B cell (primary cell): ENCODE measurements at regions not wholly inside any gene's neighbourhood (a gene's known extent, or its start where the extent isn't known, plus 50 kb on each side); places are given as distances from the start of the nearest gene placed in this dataset.
A peak's percentile ranks its signal among the peaks of the same experiment; 100 is the strongest.

ENCODE experiments used
- ATAC-seq: fragments of 200-7000 bp; cut with Tn5 transposase; one replicate; pipeline ENCODE4 v1.10.0; 2021; ENCODE audit warnings: low read depth, mild to moderate bottlenecking, moderate number of reproducible peaks, moderate library complexity
- CTCF ChIA-PET: fragments of 350-600 bp; sonication (Branson Sonifier 250); formaldehyde crosslinking; loops from one replicate; lab custom pipeline; 2021; ENCODE audit warnings: antibody characterized with exemption, inconsistent platforms; lab: Charles Lee
- POLR2A ChIA-PET: fragments of 350-600 bp; sonication (Branson Sonifier 250); formaldehyde crosslinking; loops from one replicate; lab custom pipeline; 2021; ENCODE audit warnings: antibody characterized with exemption; lab: Charles Lee
- DNase-seq: peaks from one replicate; pipeline ENCODE4 v3.0.0; 2013
- H2AFZ ChIP-seq: 2 replicates; pipeline ENCODE4 v1.6.1; 2012; ENCODE audit warnings: mild to moderate bottlenecking, low read depth, low read length; ENCODE audit not compliant: insufficient read depth, poor library complexity, severe bottlenecking
- H3K27ac ChIP-seq, 2 donors: 1 replicate in 1 of 2; 2 replicates in 1 of 2; pipeline ENCODE4 v1.5.1; 2012 to 2013; ENCODE audit warnings: low read length in 2 of 2, mild to moderate bottlenecking in 2 of 2, moderate library complexity in 1 of 2
- H3K27me3 ChIP-seq, 4 experiments: fragments of 200-600 bp in 1 of 4; sonication (generic) in 1 of 4; replicated peaks in 1 of 4; 1 replicate in 2 of 4; 2 replicates in 2 of 4; pipeline versions ENCODE4 v1.6.1 to v1.7.0; 2013 to 2016; ENCODE audit warnings: low read length in 3 of 4, mild to moderate bottlenecking in 2 of 4, mixed read lengths in 1 of 4, moderate library complexity in 1 of 4; ENCODE audit not compliant: insufficient read depth in 4 of 4, control insufficient read depth in 3 of 4; ENCODE audit errors: control extremely low read depth in 1 of 4
- H3K36me3 ChIP-seq, 2 experiments: replicated peaks in 1 of 2; 1 replicate in 1 of 2; 2 replicates in 1 of 2; pipeline versions ENCODE4 v1.6.1 to v1.7.1; 2013; ENCODE audit warnings: low read length in 1 of 2; ENCODE audit not compliant: insufficient read depth in 2 of 2, control insufficient read depth in 1 of 2; ENCODE audit errors: control extremely low read depth in 1 of 2, extremely low read depth in 1 of 2
- H3K4me1 ChIP-seq, 2 donors: fragments of 200-600 bp in 1 of 2; sonication (generic) in 1 of 2; 1 replicate in 1 of 2; 2 replicates in 1 of 2; pipeline versions ENCODE4 v1.5.1 to v1.6.1; 2013 to 2017; ENCODE audit warnings: low read length in 2 of 2; ENCODE audit not compliant: control insufficient read depth in 2 of 2, insufficient read depth in 2 of 2
- H3K4me2 ChIP-seq: replicated peaks from 2 replicates; pipeline ENCODE3; 2012; ENCODE audit warnings: mild to moderate bottlenecking, low read depth, low read length; ENCODE audit not compliant: poor library complexity, severe bottlenecking
- H3K4me3 ChIP-seq, 5 experiments: fragments of 200-600 bp in 1 of 5; sonication (generic) in 1 of 5; 1 replicate in 3 of 5; 2 replicates in 2 of 5; pipeline versions ENCODE4 v1.5.1 to v1.7.0; 2011 to 2016; ENCODE audit warnings: low read length in 4 of 5, mild to moderate bottlenecking in 4 of 5, low read depth in 2 of 5, control low read depth in 1 of 5, moderate library complexity in 1 of 5; ENCODE audit not compliant: insufficient read depth in 1 of 5; ENCODE audit errors: control extremely low read depth in 1 of 5, extremely low read depth in 1 of 5
- H3K79me2 ChIP-seq: fragments of 200-600 bp; sonication (generic); one replicate; pipeline ENCODE4 v1.6.0; 2016; ENCODE audit warnings: low read length; ENCODE audit not compliant: control insufficient read depth, insufficient read depth
- H3K9ac ChIP-seq: fragments of 200-600 bp; sonication (generic); 2 replicates; pipeline ENCODE4 v1.6.1; 2017; ENCODE audit warnings: mild to moderate bottlenecking, low read length, moderate library complexity
- H3K9me3 ChIP-seq, 3 donors: one replicate each; pipeline versions ENCODE4 v1.6.1 to v1.7.1; 2013; ENCODE audit warnings: low read length in 2 of 3; ENCODE audit not compliant: control insufficient read depth in 2 of 3, insufficient read depth in 1 of 3; ENCODE audit errors: control extremely low read depth in 1 of 3
- H4K20me1 ChIP-seq: 2 replicates; pipeline ENCODE4 v1.6.0; 2012; ENCODE audit warnings: mild to moderate bottlenecking, low read length; ENCODE audit not compliant: insufficient read depth, control insufficient read depth, poor library complexity, severe bottlenecking
- H3K27ac Mint-ChIP-seq: one replicate; pipeline ENCODE4 v1.8.0; 2021; ENCODE audit warnings: mixed read lengths
- H3K27me3 Mint-ChIP-seq: one replicate; pipeline ENCODE4 v1.8.0; 2021; ENCODE audit warnings: mixed read lengths
- H3K4me1 Mint-ChIP-seq: one replicate; pipeline ENCODE4 v1.8.0; 2021; ENCODE audit warnings: mixed read lengths
- H3K4me3 Mint-ChIP-seq: one replicate; pipeline ENCODE4 v1.8.0; 2021; ENCODE audit warnings: mixed read lengths
- H3K9me3 Mint-ChIP-seq: one replicate; pipeline ENCODE4 v1.8.0; 2022; ENCODE audit warnings: mixed read lengths; ENCODE audit not compliant: insufficient read depth
- CTCF ChIP-seq: fragments of 200-600 bp; IDR thresholded peaks from one replicate; pipeline ENCODE4 v1.8.0; 2022; ENCODE audit warnings: antibody characterized with exemption, mild to moderate bottlenecking
- EZH2 ChIP-seq: IDR thresholded peaks from 2 replicates; pipeline ENCODE4 v1.6.1; 2012; ENCODE audit warnings: borderline replicate concordance, low read depth, mild to moderate bottlenecking, moderate library complexity, low read length; ENCODE audit not compliant: insufficient read depth, poor library complexity, severe bottlenecking
- WGBS: methylation state at CpG from one replicate; pipeline ENCODE4 v1.1.5; 2013; ENCODE audit warnings: missing lambda C conversion rate; ENCODE audit not compliant: insufficient coverage; 5-methylcytosine and 5-hydroxymethylcytosine counted together
- intact Hi-C: fragments of 100-400 bp; cut with micrococcal nuclease; formaldehyde crosslinking; loops from one replicate; pipeline ENCODE4 v1.10.0; 2022

DNA sequence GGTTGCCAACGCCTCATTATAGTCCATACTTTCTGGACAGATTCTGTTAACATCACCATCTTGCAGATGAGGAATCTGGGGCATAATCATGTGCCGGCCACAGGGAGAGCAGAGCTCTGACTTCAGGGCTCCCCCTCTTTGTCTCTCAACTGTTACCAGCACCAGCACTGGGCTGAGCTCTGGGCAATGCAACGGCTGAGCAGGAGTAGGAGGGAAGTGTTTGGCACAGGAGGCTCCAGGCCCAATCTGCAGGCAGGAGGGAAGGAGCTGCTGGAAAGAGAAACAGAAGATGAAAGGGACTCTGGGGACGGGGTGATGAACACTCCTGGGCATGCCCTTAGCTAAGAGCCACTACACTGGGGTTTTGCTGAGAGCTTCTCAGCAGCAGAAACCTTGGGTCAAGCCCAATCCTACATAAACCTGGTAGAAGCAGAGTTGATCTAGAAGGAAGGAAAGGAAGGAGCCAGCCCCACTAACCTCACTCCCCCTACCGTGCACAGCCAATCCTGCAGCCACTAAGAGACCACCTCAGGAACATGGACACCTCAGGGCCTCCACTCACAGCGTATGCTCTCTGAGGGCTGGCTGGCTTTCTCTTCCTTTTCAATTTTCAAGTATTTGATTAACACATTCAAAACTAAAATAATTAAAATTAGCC, 73.1 kb upstream of the SPATA12 start:
- DNase-seq: no peak
- no peaks in the 10 kb centered on the region for H3K9me3 Mint-ChIP-seq
- Histone ChIP-seq H3K27ac (no peak overlapping the region), H4K20me1 (no peaks in the 10 kb centered on the region), H3K4me2 (no peak overlapping the region), H3K9me3 (no peaks in the 10 kb centered on the region), H3K79me2 (no peaks in the 10 kb centered on the region), H2AFZ (no peak overlapping the region), H3K4me3 (no peak overlapping the region), H3K4me1 (no peaks in the 10 kb centered on the region), H3K27me3 (peaks cover 0 to 11% (median 4%) of the 10 kb centered on the region in 4 experiments), H3K36me3 (no peaks in the 10 kb centered on the region), H3K9ac (no peak overlapping the region)
- peak; percentile 36 for ATAC-seq
- POLR2A ChIA-PET: interaction anchor here (0.6 kb wide), 1 partner anchor 286 kb away, joined by 4 read pairs; no protein-coding TSS in a partner anchor
- H3K4me1 Mint-ChIP-seq: no peaks in the 10 kb centered on the region
- H3K27ac Mint-ChIP-seq: peak overlapping the region; percentile 6
- peaks cover 23% of the 10 kb centered on the region for H3K27me3 Mint-ChIP-seq
- TF ChIP-seq EZH2 (no peak), CTCF (peak; percentile 18)
- CTCF ChIA-PET: interaction anchor here (0.6 to 7.8 kb wide), 26 partner anchors 8 to 366 kb away, joined by 3 to 310 read pairs (median 4); partner anchors contain the start of genes ARHGEF3 and TASOR
- WGBS: 85% methylated on average over 4 of the region's 6 CpGs
- intact Hi-C loops: no loop called here
- no peak overlapping the region for H3K4me3 Mint-ChIP-seq

GRCh38 chr3:56986347-56986746, 74.1 kb upstream of the SPATA12 start:
- no peak overlapping the region for H3K27ac ChIP-seq
- H2AFZ ChIP-seq: no peak overlapping the region
- 78% methylated on average over 4 of the region's 5 CpGs for WGBS
- H3K27me3 Mint-ChIP-seq: peaks cover 22% of the 10 kb centered on the region
- H3K4me2 ChIP-seq: no peak overlapping the region
- CTCF ChIA-PET: interaction anchor here (0.8 to 7.8 kb wide), 10 partner anchors 9 to 304 kb away, joined by 3 to 310 read pairs (median 4); partner anchors contain the start of gene ARHGEF3
- H3K4me3 ChIP-seq: no peak overlapping the region
- intact Hi-C loops: no loop called here
- ATAC-seq (no peak), DNase-seq (no peak)
- peaks cover 0 to 11% (median 4%) of the 10 kb centered on the region in 4 experiments for H3K27me3 ChIP-seq
- H3K9me3 Mint-ChIP-seq: no peaks in the 10 kb centered on the region
- TF ChIP-seq CTCF: no peak
- TF ChIP-seq EZH2: no peak
- H3K4me3 Mint-ChIP-seq: no peak overlapping the region
- H3K79me2 ChIP-seq: no peaks in the 10 kb centered on the region
- H3K9ac ChIP-seq: no peak overlapping the region
- H3K4me1 Mint-ChIP-seq: no peaks in the 10 kb centered on the region
- H3K27ac Mint-ChIP-seq: no peak overlapping the region
- H4K20me1 ChIP-seq: no peaks in the 10 kb centered on the region
- H3K36me3 ChIP-seq: no peaks in the 10 kb centered on the region
- H3K4me1 ChIP-seq: no peaks in the 10 kb centered on the region
- POLR2A ChIA-PET: no interaction called here
- no peaks in the 10 kb centered on the region for H3K9me3 ChIP-seq
